ENCODE measurements at regions not wholly inside any gene's neighbourhood (a gene's known extent, or its start where the extent isn't known, plus 50 kb on each side); places are given as distances from the start of the nearest gene placed in this dataset.

DNA sequence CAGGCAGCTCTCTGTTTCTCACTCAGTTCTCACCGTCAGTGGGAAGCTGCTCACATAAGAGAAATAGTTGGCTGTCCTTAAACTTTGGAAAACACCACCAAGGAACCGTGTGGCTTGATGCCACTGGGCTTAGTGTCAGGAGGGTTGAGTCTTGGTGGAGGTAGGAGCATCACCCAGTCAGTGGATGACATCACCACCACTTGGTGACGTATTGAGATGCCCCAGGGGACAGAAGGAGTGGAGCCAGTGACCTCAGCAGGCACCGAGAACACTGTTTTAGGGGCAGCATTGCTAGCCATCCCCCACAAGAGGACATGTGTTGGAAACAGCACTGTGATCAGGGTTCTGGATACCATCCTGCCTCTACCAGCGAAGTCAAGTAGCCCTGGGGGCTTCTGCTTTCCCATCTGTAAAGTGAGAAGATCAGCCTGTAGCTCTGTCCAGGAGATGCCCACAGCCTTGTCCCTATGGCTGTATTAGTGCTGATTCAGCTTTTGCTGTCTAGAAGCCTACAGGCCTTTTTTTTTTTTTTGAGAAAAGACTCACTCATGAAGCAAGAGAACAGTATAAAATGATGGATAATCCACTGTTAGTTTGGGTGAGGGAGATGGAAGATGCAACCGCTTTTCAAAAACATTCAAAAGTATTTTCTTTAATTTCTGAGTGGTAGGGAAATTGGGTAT, 66.2 kb downstream of the TSN start:
- no peak overlapping the region for H3K14ac ChIP-seq (ENCODE audit: insufficient read length)
- H3K27me3 ChIP-seq (replicated peaks in 1 of 4; ENCODE audit: control insufficient read depth in 3 of 4, extremely low read depth in 1 of 4, insufficient read depth in 3 of 4, low read length in 3 of 4) = no peaks in the 10 kb centered on the region
- no peak overlapping the region for H4K91ac ChIP-seq (replicated peaks; ENCODE audit: insufficient read length, low read length)
- H2BK20ac ChIP-seq (ENCODE audit: low read length) = no peak overlapping the region
- no peaks in the 10 kb centered on the region for H3K79me1 ChIP-seq (ENCODE audit: low read depth, low read length)
- no peak overlapping the region for H4K5ac ChIP-seq (ENCODE audit: insufficient read length, low read depth, low read length)
- no peak overlapping the region for H4K8ac ChIP-seq (ENCODE audit: extremely low read depth, insufficient read depth, low read length)
- H3K9ac ChIP-seq (replicated peaks in 1 of 4; ENCODE audit: extremely low read depth in 1 of 4, low read depth in 3 of 4, low read length in 3 of 4) = no peak overlapping the region
- H2BK12ac ChIP-seq (ENCODE audit: low read depth, low read length) = no peak overlapping the region
- FAIRE-seq = no peak
- H3K36me3 ChIP-seq (ENCODE audit: control insufficient read depth in 2 of 4, insufficient read depth in 4 of 4, low read length in 3 of 4) = no peaks in the 10 kb centered on the region
- WGBS, 2 experiments (ENCODE audit: extremely low coverage in 1 of 2, insufficient coverage in 1 of 2, insufficient read length in 1 of 2, insufficient replicate concordance in 2 of 2, low coverage in 1 of 2, low lambda C conversion rate in 2 of 2, missing lambda C conversion rate in 1 of 2) = 95% methylated on average over 6 of the region's 6 CpGs; no CpG with 5 or more reads in 1 of the 2 experiments
- no peak for DNase-seq (ENCODE audit: low read depth in 1 of 2, low spot score in 2 of 2)
- no peaks in the 10 kb centered on the region for H3K79me2 ChIP-seq (ENCODE audit: control insufficient read depth in 1 of 2, insufficient read depth in 2 of 2, low read length in 2 of 2)
- H3K4me1 ChIP-seq (replicated peaks in 1 of 4; ENCODE audit: control insufficient read depth in 3 of 4, insufficient read depth in 4 of 4, low read length in 3 of 4) = peaks cover 0 to 2% (median 0%) of the 10 kb centered on the region in 4 experiments; a peak in 3 of 7 replicates
- peaks cover 0 to 2% of the 10 kb centered on the region in 2 experiments; a peak in 1 of 4 replicates for H3K9me3 ChIP-seq (ENCODE audit: insufficient read depth in 2 of 2, low read depth in 1 of 2, low read length in 1 of 2)
- H3K4me3 ChIP-seq (ENCODE audit: extremely low read depth in 1 of 4, insufficient read depth in 2 of 4, low read depth in 3 of 4, low read length in 4 of 4) = no peak overlapping the region
- no peak overlapping the region for H3K27ac ChIP-seq (ENCODE audit: low read depth, low read length)
- H2BK5ac ChIP-seq (ENCODE audit: low read depth, low read length) = no peak overlapping the region
- CTCF ChIA-PET (ENCODE audit: partially characterized antibody) = interaction anchor here (0.7 to 5.8 kb wide), 7 partner anchors 10 to 435 kb away, joined by 3 to 24 read pairs (median 3); no protein-coding TSS in a partner anchor
- POLR2A ChIA-PET (ENCODE audit: partially characterized antibody) = no interaction called here
- no peak overlapping the region for H3K23ac ChIP-seq (ENCODE audit: insufficient read length)
- no peak overlapping the region for H2AK5ac ChIP-seq (ENCODE audit: low read depth, low read length)
- H2BK120ac ChIP-seq (replicated peaks; ENCODE audit: low read depth, low read length) = no peak overlapping the region
- H3K23me2 ChIP-seq (ENCODE audit: low read depth, low read length) = no peaks in the 10 kb centered on the region
- no peaks in the 10 kb centered on the region for H4K20me1 ChIP-seq (replicated peaks in 1 of 2; ENCODE audit: control insufficient read depth in 1 of 2, insufficient read depth in 2 of 2, low read length in 2 of 2)
- H3K4me2 ChIP-seq (ENCODE audit: insufficient read depth in 1 of 2, low read depth in 2 of 2, low read length in 2 of 2) = no peak overlapping the region
- no peak overlapping the region for H3K56ac ChIP-seq (replicated peaks; ENCODE audit: insufficient read length, low read depth, low read length)
- no peak overlapping the region for H3K18ac ChIP-seq (ENCODE audit: extremely low read depth, low read length)
- H2BK15ac ChIP-seq (ENCODE audit: low read length) = no peak overlapping the region
- H2AFZ ChIP-seq (ENCODE audit: low read length) = no peak overlapping the region
- H3K4ac ChIP-seq (replicated peaks; ENCODE audit: insufficient read length, low read depth, low read length) = no peak overlapping the region
- TF ChIP-seq SIRT6 (IDR thresholded peaks at IDR 0.05; ENCODE audit: low read length) (no peak), YY1 (IDR thresholded peaks at IDR 0.05; ENCODE audit: low read depth, low read length) (no peak), GABPA (IDR thresholded peaks at IDR 0.05; ENCODE audit: borderline replicate concordance, insufficient read depth, low read length) (no peak), PHF8 (conservative IDR thresholded peaks at IDR 0.05; ENCODE audit: low read depth, low read length) (no peak), NRF1 (IDR thresholded peaks at IDR 0.05; ENCODE audit: low read depth, low read length) (no peak), GTF2F1 (IDR thresholded peaks at IDR 0.05; ENCODE audit: borderline replicate concordance, low read depth, low read length) (no peak), HDAC6 (IDR thresholded peaks at IDR 0.05; ENCODE audit: low read depth, low read length) (no peak), RNF2 (IDR thresholded peaks at IDR 0.05; ENCODE audit: borderline replicate concordance, low read depth, low read length, missing control alignments, poor library complexity, severe bottlenecking) (no peak), CBX5 (IDR thresholded peaks at IDR 0.05; ENCODE audit: low read depth, low read length) (no peak), SRF (IDR thresholded peaks at IDR 0.05; ENCODE audit: low read depth, low read length) (no peak), TAF7 (optimal IDR thresholded peaks at IDR 0.05; ENCODE audit: borderline replicate concordance, low read depth, low read length) (no peak), CTBP2 (IDR thresholded peaks at IDR 0.05; ENCODE audit: borderline replicate concordance, insufficient read depth, insufficient read length, low read length) (no peak)
